GM12865 (cell line): ENCODE measurements at regions not wholly inside any gene's neighbourhood (a gene's known extent, or its start where the extent isn't known, plus 50 kb on each side); places are given as distances from the start of the nearest gene placed in this dataset.
A peak's percentile ranks its signal among the peaks of the same experiment; 100 is the strongest.
"Not testable (repeated sequence)": the region's sequence is repeated elsewhere in the genome, so short reads cannot be mapped to it uniquely, and the experiment has no call there.

Experiments used
- DNase-seq: peaks from one replicate; pipeline ENCODE4 v3.0.0; 2010; ENCODE audit warnings: low read depth
- H3K4me3 ChIP-seq: 2 replicates; pipeline ENCODE4 v1.5.1; 2011; ENCODE audit warnings: mild to moderate bottlenecking, low read depth, low read length, control low read depth
- CTCF ChIP-seq: IDR thresholded peaks from 2 replicates; pipeline ENCODE4 v1.5.1; 2011; ENCODE audit warnings: low read length, control low read depth, low read depth, inconsistent platforms; ENCODE audit not compliant: insufficient read depth; ENCODE audit errors: missing control alignments

- H3K4me3 ChIP-seq = no peak overlapping the region
- no peak for TF ChIP-seq CTCF
- no peak for DNase-seq
These were observed 178.9 kb upstream of the TMEM106B start for GRCh38 chr7:12032146-12032545.

GRCh38 chr7:12043457-12043856 is 167.6 kb upstream of the TMEM106B start:
- not testable (repeated sequence) for DNase-seq, H3K4me3 ChIP-seq

- no peak for DNase-seq
- no peak for TF ChIP-seq CTCF
- no peak overlapping the region for H3K4me3 ChIP-seq
These were observed 158.9 kb upstream of the TMEM106B start for GRCh38 chr7:12052211-12052610.

GRCh38 chr7:12053561-12053960 is 157.5 kb upstream of the TMEM106B start:
- no peak for DNase-seq
- no peak overlapping the region for H3K4me3 ChIP-seq
- no peak for TF ChIP-seq CTCF

- no peak for TF ChIP-seq CTCF
- DNase-seq = no peak
- no peak overlapping the region for H3K4me3 ChIP-seq
These were observed 156.3 kb upstream of the TMEM106B start for GRCh38 chr7:12054830-12055229.

- H3K4me3 ChIP-seq = no peak overlapping the region
- no peak for TF ChIP-seq CTCF
- no peak for DNase-seq
These were observed 154.7 kb upstream of the TMEM106B start for GRCh38 chr7:12056381-12056780.

GRCh38 chr7:12056977-12057376 is 154.1 kb upstream of the TMEM106B start:
- TF ChIP-seq CTCF = no peak
- DNase-seq = no peak
- H3K4me3 ChIP-seq = no peak overlapping the region

- peak; percentile 8 for DNase-seq
- H3K4me3 ChIP-seq = no peak overlapping the region
- peak; percentile 36 for TF ChIP-seq CTCF
These were observed 149.0 kb upstream of the TMEM106B start for GRCh38 chr7:12062062-12062461.
